GM18870 (cell line): ENCODE measurements at regions not wholly inside any gene's neighbourhood (a gene's known extent, or its start where the extent isn't known, plus 50 kb on each side); places are given as distances from the start of the nearest gene placed in this dataset.

Experiments used
- ATAC-seq: cut with Tn5 transposase; IDR thresholded peaks from one replicate; pipeline ENCODE4 v1.9.1; 2021; ENCODE audit warnings: moderate library complexity; ENCODE audit not compliant: unreplicated experiment

GRCh38 chr13:111394211-111394922 is 73.9 kb downstream of the TEX29 start:
- ATAC-seq: no peak

- ATAC-seq: no peak
Measured at GRCh38 chr13:111395511-111396393, 75.3 kb downstream of the TEX29 start.

GRCh38 chr13:111396457-111396856 is 76.0 kb downstream of the TEX29 start:
- no peak for ATAC-seq

- ATAC-seq: no peak
Measured at GRCh38 chr13:111397202-111397880, 76.9 kb downstream of the TEX29 start.

DNA sequence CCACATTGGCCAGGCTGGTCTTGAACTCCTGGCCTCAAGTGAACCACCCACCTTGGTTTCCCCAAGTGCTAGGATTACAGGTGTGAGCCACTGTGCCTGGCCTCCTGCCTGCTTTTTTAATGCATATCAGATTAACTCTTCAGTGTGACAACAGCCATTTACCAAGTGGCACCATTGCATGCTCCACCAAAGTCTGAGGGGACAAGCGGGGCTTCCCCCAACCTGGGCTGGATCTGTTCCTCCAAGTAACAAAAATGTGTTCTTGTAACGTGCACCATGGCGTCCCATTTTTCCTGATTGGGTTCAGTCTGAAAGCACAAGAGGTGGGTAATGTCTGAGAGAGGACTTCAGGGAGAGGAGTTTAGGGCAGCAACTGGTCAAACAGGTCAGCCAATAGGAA is 77.8 kb downstream of the TEX29 start:
- ATAC-seq: no peak

- ATAC-seq: no peak
Measured at GRCh38 chr13:111398715-111399299, 78.4 kb downstream of the TEX29 start.

DNA sequence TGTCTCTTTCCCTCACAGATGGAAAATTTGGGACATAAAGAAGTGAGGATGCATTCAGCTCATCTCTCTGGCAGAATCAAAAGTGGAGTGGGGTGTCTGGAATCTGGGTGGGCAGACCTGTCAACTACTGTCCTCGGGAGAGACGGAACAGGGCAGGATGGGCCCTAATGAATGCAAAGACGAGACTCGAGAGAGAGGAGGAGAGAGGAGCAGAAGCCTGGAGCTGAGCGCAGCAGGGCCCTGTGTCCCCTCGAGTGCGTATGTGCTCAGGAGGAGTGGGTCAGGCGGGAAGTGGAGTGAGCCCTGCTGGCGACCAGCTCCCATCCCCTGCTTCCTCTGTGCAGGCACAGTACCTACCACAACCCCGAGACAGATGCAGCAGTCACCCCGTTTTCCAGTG is 78.9 kb downstream of the TEX29 start:
- ATAC-seq: no peak

GRCh38 chr13:111399776-111400538 is 79.5 kb downstream of the TEX29 start:
- ATAC-seq: no peak

- no peak for ATAC-seq
Measured at GRCh38 chr13:111401151-111401550, 80.7 kb downstream of the TEX29 start.

DNA sequence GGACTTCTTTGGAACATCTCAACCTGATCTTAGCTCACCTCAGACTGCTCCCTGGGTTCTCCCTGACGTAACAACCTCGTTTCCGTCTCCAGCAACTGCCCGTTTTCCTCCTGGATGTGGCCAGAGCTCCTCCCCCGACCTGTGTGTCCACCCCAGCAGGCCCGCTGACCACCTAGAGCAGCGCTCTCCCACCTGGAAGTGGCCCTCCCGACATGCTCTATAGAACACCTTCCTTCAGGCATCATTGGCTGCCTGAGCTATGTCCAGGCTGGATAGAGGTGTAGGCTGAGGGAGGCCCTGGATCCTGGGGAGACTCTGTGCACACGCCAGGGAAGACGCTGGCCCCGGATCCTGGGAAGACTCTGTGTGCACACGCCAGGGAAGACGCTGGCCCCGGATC is 81.3 kb downstream of the TEX29 start:
- no peak for ATAC-seq

DNA sequence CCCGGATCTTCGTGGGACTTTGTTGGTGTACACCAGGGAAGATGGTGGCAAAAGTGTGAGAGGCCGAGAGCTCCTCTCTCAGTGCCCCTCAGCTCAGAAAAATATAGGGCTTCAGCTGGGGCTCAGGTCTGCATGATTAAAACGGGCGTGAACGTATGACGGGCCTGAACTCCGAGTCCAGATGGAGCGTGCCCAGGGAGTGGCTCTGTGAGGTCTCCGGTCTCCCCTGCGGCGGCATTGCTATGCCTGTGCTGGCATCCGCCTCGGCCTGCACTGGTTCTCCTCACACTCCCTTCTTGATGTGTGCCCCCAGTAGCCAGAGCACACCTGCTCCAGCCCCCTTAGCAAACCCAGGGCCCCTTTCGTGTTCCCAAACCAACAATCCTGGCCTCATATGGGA is 82.0 kb downstream of the TEX29 start:
- ATAC-seq: no peak

GRCh38 chr13:111403266-111403665 is 82.8 kb downstream of the TEX29 start:
- ATAC-seq: no peak

DNA sequence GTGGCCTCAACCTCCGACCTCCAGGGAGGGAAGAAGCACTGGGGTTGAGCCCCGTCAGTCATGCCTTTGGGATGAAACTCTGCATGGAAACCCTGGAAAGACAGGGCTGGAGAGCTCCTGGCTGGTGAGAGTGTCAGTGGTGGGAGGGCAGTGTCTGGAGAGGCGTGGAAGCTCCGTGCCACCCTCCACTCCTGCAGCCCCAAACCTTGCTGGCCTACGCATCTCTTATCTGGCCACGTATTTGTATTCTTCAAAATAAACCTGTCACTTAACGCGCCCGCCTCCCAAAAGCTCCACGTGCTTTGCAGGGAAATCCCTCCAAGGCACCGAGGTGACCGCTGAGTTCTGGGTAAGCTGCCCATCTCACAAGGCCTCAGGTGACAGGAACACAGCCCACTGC is 84.3 kb downstream of the TEX29 start:
- no peak for ATAC-seq

GRCh38 chr13:111406636-111407035 is 86.2 kb downstream of the TEX29 start:
- ATAC-seq: no peak

DNA sequence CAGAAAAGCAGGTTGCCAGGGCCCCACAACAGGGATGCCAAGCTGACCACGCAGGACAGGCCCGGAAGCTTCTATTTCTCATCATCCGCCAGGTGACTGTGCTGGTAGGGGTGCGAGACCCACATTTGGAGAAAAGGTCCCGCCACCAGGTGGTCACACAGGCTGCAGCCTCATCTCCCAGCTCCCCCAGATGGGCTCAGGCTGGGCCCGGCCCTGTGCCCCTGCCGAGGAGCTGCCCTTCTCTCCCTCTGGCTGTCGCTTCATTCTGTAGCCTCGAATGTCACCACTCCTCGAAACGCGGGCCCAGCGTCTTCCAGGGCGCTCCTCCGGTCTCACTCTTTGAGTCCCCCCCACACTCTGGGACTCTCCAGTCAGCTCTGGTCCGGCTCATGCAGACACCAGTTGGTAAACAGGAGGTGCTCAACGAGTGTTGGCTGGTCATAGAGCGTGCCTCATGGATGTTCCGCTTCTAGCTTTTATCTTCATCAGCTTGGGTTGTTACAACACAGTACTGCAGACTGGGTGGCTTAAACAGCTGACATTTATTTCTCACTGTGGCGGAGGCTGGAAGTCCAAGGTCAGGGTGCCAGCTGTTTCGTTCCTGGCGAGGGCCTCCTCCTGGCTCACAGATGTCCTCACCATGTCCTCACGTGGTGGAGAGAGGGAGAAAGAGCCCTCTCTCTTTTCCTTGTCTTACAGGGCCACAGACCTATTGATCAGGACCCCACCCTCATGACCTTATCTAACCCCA is 87.1 kb downstream of the TEX29 start:
- ATAC-seq: no peak

- ATAC-seq: no peak
Measured at GRCh38 chr13:111409413-111409812, 89.0 kb downstream of the TEX29 start.

DNA sequence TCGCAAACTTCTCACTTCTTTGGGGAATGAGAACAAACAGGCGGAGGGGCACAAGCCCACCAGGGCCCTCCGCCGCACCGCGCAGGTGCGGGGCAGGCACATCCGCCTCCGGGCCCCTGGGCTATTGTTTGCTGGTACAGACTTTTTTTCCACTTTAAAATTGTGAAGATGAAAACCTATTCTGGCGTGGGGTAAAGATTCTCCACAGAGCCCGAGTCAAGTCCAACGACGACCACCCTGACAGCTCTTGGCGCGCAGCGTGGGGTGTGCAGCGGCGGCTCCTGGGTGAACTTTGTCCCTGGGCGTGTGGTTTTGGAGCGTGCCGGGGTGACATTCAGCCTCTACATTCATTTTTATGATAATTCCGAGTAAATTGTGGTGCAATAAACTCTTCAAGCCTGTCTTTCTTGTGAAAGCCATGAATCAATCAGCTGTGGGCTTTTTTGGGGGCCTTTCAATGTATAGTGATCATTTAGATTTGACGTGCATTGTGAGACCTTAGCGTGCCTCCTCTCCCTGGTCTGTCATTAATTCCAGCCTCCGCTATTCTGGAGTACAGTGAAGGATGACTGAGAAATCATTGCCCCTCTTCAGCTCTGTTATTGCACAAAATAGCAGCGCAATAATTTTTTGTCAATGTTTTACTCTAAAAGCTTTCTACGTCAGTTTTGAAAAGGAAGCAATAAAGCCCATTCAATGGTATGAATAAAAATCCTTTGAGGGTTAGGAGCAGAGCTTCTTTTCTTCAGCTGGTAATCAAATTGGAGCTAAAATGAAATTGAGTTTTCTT is 90.0 kb downstream of the TEX29 start:
- no peak for ATAC-seq

- ATAC-seq: no peak
Measured at GRCh38 chr13:111411151-111411858, 90.9 kb downstream of the TEX29 start.
